Activated naive CD4-positive, alpha-beta T cell treated with Interleukin-2 at 50 U/mL for 16 hours (primary cell): ENCODE measurements at regions not wholly inside any gene's neighbourhood (a gene's known extent, or its start where the extent isn't known, plus 50 kb on each side); places are given as distances from the start of the nearest gene placed in this dataset.

ENCODE experiments used
- DNase-seq: peaks from one replicate; pipeline ENCODE4 v3.0.0-alpha.2; 2020

- no peak for DNase-seq
Measured at GRCh38 chr1:204736836-204737235, 51.3 kb upstream of the LRRN2 start.

GRCh38 chr1:204738506-204738905 lies 53.0 kb upstream of the LRRN2 start:
- DNase-seq: no peak

GRCh38 chr1:204740354-204740753 lies 54.8 kb upstream of the LRRN2 start:
- DNase-seq: no peak

GRCh38 chr1:204741440-204741839 lies 55.9 kb upstream of the LRRN2 start:
- DNase-seq: no peak

- no peak for DNase-seq
Measured at GRCh38 chr1:204742676-204743251, 57.2 kb upstream of the LRRN2 start.

DNA sequence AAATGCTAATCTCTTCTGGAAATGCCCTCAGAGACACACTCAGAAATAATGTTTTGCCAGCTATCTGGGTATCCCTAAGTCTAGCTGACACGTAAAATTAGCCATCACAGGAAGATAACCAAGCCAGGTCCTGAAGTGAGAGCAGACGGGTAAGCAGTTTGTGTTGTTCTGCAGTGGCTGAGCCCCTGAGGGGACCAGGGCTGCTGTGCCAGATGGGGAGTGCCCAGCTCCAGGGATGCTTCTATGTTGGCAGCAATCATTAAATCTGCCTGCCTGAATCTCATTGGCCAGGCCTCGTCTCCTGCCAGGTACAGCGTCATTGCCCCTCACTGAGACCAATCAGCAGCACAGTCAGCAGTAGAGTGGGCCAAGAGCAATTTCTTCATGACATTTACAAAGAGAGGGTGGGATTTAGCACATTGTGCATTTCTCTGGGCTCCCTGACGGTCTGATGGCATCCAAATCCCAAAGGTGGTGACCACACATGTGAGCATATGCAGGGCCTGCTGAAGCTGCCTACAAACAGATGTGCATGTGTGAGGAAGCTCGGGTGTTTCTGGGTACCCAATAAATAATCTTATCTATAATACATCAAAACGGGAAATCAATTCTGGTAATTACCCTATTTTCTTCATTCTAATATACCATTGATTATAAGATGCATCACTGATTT lies 58.7 kb upstream of the LRRN2 start:
- no peak for DNase-seq

GRCh38 chr1:204746838-204747442 lies 61.4 kb upstream of the LRRN2 start:
- peak; percentile 51 for DNase-seq

DNA sequence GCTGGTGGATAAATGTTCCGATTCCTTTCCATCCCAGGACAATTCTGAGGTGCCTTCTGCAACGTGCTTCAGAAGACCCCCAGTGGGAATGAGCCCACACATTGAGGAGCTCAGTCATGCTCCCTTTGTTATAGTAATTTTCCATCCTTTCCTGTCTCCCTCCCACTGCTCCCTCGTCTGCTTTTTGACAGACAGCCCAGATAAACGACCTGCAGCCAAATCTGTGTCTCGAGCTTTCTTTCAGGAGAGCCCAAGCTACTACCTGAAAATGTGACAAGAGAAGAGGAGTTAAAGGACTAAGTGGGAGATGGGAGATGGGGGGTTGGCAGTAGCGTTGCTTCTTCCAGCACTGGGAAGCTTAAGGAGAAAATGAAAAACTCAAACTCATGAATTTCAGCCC lies 65.9 kb upstream of the LRRN2 start:
- DNase-seq: no peak

GRCh38 chr1:204751883-204752687 lies 66.5 kb upstream of the LRRN2 start:
- no peak for DNase-seq

DNA sequence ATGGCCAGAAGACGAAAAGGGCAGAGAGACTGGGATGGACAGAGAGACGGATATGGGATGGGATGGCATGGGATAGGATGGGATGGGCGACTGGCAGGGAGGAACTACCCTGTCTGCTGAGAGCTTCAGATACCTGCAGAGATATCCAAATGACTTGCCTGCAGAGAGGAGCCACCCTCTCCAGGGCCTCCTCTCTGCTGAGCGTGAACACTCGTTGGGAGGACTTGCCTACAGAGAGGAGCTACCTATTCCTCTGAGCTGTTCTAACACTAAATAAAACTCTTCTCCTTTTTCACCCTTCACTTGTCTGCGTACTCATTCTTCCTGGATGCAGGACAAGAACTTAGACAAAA lies 67.1 kb upstream of the LRRN2 start:
- DNase-seq: no peak

DNA sequence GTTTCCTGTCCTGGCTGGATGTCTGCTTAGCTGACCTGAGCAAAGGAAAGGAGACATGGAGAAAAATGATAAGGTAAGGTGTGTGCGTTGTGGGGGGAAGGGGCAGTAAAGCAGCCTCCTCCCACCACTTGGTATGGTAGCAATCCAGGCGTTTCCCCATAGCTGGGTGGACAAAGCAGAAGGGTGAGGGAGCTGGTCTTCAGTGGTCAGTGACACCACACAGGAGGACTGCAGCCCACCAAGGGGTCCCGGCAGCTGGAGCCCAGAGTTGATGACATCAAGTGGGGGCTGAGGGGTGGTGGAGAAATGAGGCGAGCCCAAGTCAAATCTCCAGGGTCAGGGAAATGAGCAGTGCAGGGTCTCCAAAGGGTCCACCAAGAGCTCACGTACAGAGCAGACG lies 69.3 kb upstream of the LRRN2 start:
- no peak for DNase-seq

DNA sequence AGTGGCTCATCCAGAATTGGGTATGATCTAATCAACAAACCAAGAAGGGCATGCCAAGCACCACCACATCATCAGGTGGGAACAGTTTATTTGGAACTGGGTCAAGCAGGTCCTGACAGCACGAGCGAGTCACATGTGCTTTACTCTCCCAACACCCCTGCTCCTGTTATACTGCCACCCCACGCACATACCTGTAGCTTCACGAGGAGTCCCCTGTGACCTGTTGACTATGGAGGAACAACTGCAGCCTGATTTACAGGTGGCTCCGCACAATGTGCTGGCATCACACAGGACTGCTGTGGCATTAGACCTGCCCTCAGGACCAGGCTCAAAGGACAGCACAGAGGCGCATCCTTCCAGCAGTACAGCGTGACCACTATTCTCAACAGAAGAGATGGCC lies 70.8 kb upstream of the LRRN2 start:
- no peak for DNase-seq

DNA sequence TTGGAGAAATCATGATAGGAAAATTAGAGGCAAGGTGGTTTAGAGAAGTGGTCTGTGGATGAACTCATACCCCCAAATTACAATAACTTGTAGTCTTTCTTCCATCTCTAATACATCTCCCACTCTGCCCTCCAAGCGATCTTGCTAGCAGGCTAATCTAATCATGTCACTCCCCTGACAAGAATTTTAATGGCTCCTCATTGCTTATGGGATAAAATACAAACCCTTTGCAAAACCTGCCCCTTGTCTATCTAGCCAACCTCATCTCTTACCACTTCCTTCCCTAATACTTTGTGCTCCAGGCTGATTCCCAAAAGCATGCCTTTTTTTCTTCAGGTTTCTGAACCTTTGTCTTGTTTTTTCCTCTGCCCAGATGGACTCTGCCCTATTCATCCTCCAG lies 71.3 kb upstream of the LRRN2 start:
- no peak for DNase-seq

- DNase-seq: no peak
Measured at GRCh38 chr1:204758601-204759000, 73.1 kb upstream of the LRRN2 start.

DNA sequence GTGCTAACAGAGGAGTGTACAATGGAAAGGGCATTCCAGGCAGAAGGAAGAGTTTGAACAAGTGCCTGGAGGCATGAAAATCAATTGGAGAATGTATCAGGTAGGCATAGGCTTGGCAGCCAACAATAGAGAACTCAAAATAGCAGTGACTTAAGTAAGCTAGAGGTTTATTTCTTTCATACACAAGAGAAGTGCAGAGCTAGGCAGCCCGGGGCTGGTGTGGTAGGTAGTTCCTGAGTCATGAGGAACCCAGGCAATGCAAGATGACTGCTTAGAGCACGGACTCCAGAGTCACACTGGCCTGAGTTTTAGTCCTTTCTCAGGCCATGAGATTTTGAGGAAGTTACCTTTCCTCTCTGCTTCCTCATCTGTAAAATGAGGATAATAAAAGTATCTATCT lies 74.8 kb upstream of the LRRN2 start:
- DNase-seq: no peak

GRCh38 chr1:204760757-204761156 lies 75.2 kb upstream of the LRRN2 start:
- no peak for DNase-seq

GRCh38 chr1:204763773-204764427 lies 78.4 kb upstream of the LRRN2 start:
- DNase-seq: peak; percentile 60

- no peak for DNase-seq
Measured at GRCh38 chr1:204769997-204770396, 84.5 kb upstream of the LRRN2 start.

- no peak for DNase-seq
Measured at GRCh38 chr1:204771358-204771757, 85.8 kb upstream of the LRRN2 start.

DNA sequence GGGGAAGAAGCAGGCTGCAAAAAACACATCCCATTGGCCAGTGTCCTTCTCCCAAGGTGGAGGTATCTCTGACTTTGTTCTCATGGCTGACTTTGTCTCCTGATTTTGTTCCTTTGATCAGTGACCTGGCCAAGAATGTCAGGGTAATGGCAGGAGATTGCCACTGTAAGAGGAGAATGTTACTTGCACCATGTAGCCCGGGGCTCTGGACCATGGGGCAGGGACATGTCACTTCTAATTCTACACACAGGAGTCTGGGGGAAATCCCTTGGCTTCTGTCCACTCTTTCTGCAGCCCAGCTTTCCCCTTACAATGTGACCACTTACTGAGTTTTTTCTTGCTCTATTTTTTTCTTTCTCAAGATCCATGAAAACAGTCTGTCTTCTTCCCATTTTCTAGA lies 87.7 kb upstream of the LRRN2 start:
- no peak for DNase-seq

DNA sequence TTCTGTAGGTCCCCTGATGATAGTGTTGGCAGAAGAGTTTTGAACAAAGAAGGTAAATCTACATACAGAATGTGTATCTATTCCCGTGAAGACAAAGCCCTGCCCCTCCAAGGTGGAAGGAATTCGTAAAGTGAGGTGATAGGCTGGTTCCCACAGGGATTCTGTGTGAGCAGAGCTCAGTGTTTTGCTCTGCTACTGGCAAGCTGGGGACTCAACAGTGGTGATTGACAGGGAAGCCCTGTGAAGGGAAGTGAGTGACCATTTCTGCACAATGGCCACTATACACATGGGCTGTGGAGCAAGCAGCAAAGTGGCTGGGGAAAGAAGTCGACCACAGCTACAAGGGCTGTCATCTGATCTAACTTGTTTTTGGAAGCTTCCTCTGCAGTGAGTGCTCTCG lies 90.0 kb upstream of the LRRN2 start:
- no peak for DNase-seq

DNA sequence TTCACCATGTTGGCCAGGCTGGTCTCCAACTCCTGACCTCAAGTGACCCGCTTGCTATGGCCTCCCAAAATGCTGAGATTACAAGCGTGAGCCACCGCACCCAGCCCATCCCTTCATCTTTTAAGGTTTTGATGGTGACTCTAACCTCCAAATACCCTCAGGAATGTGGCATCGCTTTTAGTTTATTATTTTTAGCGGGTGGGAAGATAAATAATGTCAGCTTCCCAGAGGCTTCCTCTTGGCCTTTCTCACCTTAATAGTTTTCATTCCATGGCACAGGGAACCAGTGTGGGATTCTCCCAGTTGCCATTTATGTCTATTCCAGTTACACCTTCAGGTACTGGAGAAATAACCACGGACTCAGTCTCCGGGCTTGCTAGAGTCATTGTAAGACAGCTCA lies 92.1 kb upstream of the LRRN2 start:
- no peak for DNase-seq

- no peak for DNase-seq
Measured at GRCh38 chr1:204780630-204781029, 90.0 kb upstream of the NFASC start.
